OCI-LY1 (cell line): ENCODE measurements at regions not wholly inside any gene's neighbourhood (a gene's known extent, or its start where the extent isn't known, plus 50 kb on each side); places are given as distances from the start of the nearest gene placed in this dataset.

Experiments
- H2AFZ ChIP-seq: fragments of 200-600 bp; sonication (generic), shearing (Covaris generic); 2 replicates; pipeline ENCODE4 v1.6.0; 2014; ENCODE audit warnings: antibody characterized with exemption, mild to moderate bottlenecking, low read length
- H3F3A ChIP-seq: fragments of 200-600 bp; sonication (generic), shearing (Covaris generic); 2 replicates; pipeline ENCODE4 v1.6.0; 2014; ENCODE audit warnings: mild to moderate bottlenecking, antibody characterized with exemption, low read length, moderate library complexity; ENCODE audit not compliant: insufficient read depth
- H3K27ac ChIP-seq: fragments of 200-600 bp; sonication (generic); 2 replicates; pipeline ENCODE4 v1.5.1; 2014; ENCODE audit warnings: low read length, mixed run types, mild to moderate bottlenecking, low read depth; ENCODE audit not compliant: poor library complexity, severe bottlenecking
- H3K27me3 ChIP-seq: fragments of 200-600 bp; sonication (generic); 2 replicates; pipeline ENCODE4 v1.6.0; 2014; ENCODE audit warnings: antibody characterized with exemption, mild to moderate bottlenecking, low read length, moderate library complexity; ENCODE audit not compliant: insufficient read depth
- H3K36me3 ChIP-seq: fragments of 200-600 bp; sonication (generic); 2 replicates; pipeline ENCODE4 v1.6.1; 2014; ENCODE audit warnings: mild to moderate bottlenecking, antibody characterized with exemption, low read length, moderate library complexity, mixed read lengths; ENCODE audit not compliant: insufficient read depth
- H3K4me1 ChIP-seq: fragments of 200-600 bp; sonication (generic); 2 replicates; pipeline ENCODE4 v1.5.1; 2014; ENCODE audit warnings: mild to moderate bottlenecking, low read length, moderate library complexity; ENCODE audit not compliant: insufficient read depth, severe bottlenecking
- H3K4me2 ChIP-seq: fragments of 200-600 bp; sonication (generic), shearing (Covaris generic); 2 replicates; pipeline ENCODE4 v1.6.1; 2014; ENCODE audit warnings: low read length
- H3K4me3 ChIP-seq: fragments of 200-600 bp; sonication (generic); 2 replicates; pipeline ENCODE4 v1.5.1; 2014; ENCODE audit warnings: low read length, low read depth, mild to moderate bottlenecking, mixed read lengths; ENCODE audit not compliant: poor library complexity, severe bottlenecking
- H3K79me2 ChIP-seq: fragments of 200-600 bp; shearing (Covaris generic); 2 replicates; pipeline ENCODE4 v1.6.1; 2016; ENCODE audit warnings: mixed run types, low read length, mixed read lengths; ENCODE audit not compliant: insufficient read depth
- H3K9ac ChIP-seq: fragments of 200-600 bp; sonication (generic), shearing (Covaris generic); 2 replicates; pipeline ENCODE4 v1.6.1; 2014; ENCODE audit warnings: mild to moderate bottlenecking, low read length, mixed read lengths
- H3K9me2 ChIP-seq: fragments of 200-600 bp; sonication (generic), shearing (Covaris generic); 2 replicates; pipeline ENCODE4 v1.6.1; 2014; ENCODE audit warnings: low read depth, mild to moderate bottlenecking, low read length, mixed read lengths
- H3K9me3 ChIP-seq: fragments of 200-600 bp; shearing (Covaris generic); 2 replicates; pipeline ENCODE4 v1.6.1; 2014; ENCODE audit warnings: low read length, mixed read lengths
- H4K20me1 ChIP-seq: fragments of 200-600 bp; sonication (generic), shearing (Covaris generic); 2 replicates; pipeline ENCODE4 v1.6.0; 2016; ENCODE audit warnings: mild to moderate bottlenecking, low read length; ENCODE audit not compliant: insufficient read depth
- CTCF ChIP-seq: fragments of 200-600 bp; sonication (generic), shearing (Covaris generic); IDR thresholded peaks from 2 replicates; pipeline ENCODE4 v1.5.1; 2017; ENCODE audit warnings: mild to moderate bottlenecking, antibody characterized with exemption, low read length, moderate library complexity, mixed read lengths
- EZH2 ChIP-seq: fragments of 200-600 bp; sonication (generic), shearing (Covaris generic); IDR thresholded peaks from 2 replicates; pipeline ENCODE4 v1.8.0; 2017; ENCODE audit warnings: borderline replicate concordance, mixed run types, mild to moderate bottlenecking, antibody characterized with exemption, low read length, moderate library complexity, mixed read lengths

- Histone ChIP-seq H4K20me1 (no peaks in the 10 kb centered on the region), H3K9me2 (no peaks in the 10 kb centered on the region), H3K79me2 (no peaks in the 10 kb centered on the region), H3F3A (no peaks in the 10 kb centered on the region), H3K9me3 (no peaks in the 10 kb centered on the region), H3K36me3 (no peaks in the 10 kb centered on the region), H3K27me3 (peaks cover 19% of the 10 kb centered on the region; the same call in 1 of the 2 replicates), H3K9ac (no peak overlapping the region), H3K4me2 (no peak overlapping the region), H3K4me1 (no peaks in the 10 kb centered on the region), H3K4me3 (no peak overlapping the region), H3K27ac (no peak overlapping the region), H2AFZ (no peak overlapping the region)
- TF ChIP-seq CTCF (no peak), EZH2 (no peak)
Measured at GRCh38 chr1:4220362-4220761, 320.3 kb upstream of the C1orf174 start.

DNA sequence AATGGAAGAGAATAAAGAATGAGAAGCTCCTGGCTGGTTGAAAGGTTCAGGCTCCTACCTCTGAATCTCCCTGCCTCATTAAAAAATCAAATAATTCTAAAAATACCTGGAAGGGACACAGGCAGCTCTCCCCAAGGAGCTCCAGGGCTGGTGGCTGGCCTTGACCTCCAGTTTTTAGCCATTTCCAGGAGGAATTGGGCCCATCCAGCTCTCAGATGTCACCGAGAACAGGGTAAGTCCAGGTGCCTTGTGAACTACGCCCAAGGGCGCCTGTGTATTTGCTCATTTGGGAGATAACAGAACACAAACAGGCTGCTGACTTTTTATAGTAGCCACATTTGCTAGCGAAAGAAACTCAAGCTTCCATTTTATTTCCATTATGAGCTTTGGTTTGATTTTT lies 321.0 kb upstream of the C1orf174 start:
- Histone ChIP-seq H3K4me1 (no peaks in the 10 kb centered on the region), H3K9me3 (no peaks in the 10 kb centered on the region)

GRCh38 chr1:4224684-4225467 lies 324.8 kb upstream of the C1orf174 start:
- Histone ChIP-seq H3K36me3 (no peaks in the 10 kb centered on the region), H3K9me3 (no peaks in the 10 kb centered on the region), H3K9ac (no peak overlapping the region), H3K27me3 (peaks cover 10% of the 10 kb centered on the region; the same call in 1 of the 2 replicates), H3K4me3 (no peak overlapping the region), H2AFZ (no peak overlapping the region), H3K4me2 (no peak overlapping the region), H3F3A (no peaks in the 10 kb centered on the region), H3K27ac (no peak overlapping the region), H3K9me2 (no peaks in the 10 kb centered on the region), H4K20me1 (no peaks in the 10 kb centered on the region), H3K4me1 (no peaks in the 10 kb centered on the region), H3K79me2 (no peaks in the 10 kb centered on the region)
- TF ChIP-seq CTCF = no peak
- no peak for TF ChIP-seq EZH2

More for the DNA sequence above, 321.0 kb upstream of the C1orf174 start:
- H3K9me2 ChIP-seq = no peaks in the 10 kb centered on the region
- no peak overlapping the region for H3K4me2 ChIP-seq
- H3F3A ChIP-seq = no peaks in the 10 kb centered on the region
- TF ChIP-seq CTCF = no peak
- TF ChIP-seq EZH2 = no peak
- no peak overlapping the region for H3K27ac ChIP-seq
- no peak overlapping the region for H3K9ac ChIP-seq
- peaks cover 19% of the 10 kb centered on the region; the same call in 1 of the 2 replicates for H3K27me3 ChIP-seq
- H2AFZ ChIP-seq = no peak overlapping the region
- H4K20me1 ChIP-seq = no peaks in the 10 kb centered on the region
- no peaks in the 10 kb centered on the region for H3K36me3 ChIP-seq
- H3K4me3 ChIP-seq = no peak overlapping the region
- H3K79me2 ChIP-seq = no peaks in the 10 kb centered on the region
